Hematopoietic multipotent progenitor cell treated with erythropoietin and hydrocortisone succinate and interleukin-3 and kit ligand, for 4 days (in vitro differentiated cells): ENCODE measurements at regions not wholly inside any gene's neighbourhood (a gene's known extent, or its start where the extent isn't known, plus 50 kb on each side); places are given as distances from the start of the nearest gene placed in this dataset.

Experiments
- DNase-seq: peaks from one replicate; pipeline ENCODE4 v3.0.0-alpha.2; 2015

- DNase-seq: no peak
Observed at GRCh38 chr12:77392467-77393088, 327.2 kb upstream of the E2F7 start.

- no peak for DNase-seq
Observed at GRCh38 chr12:77388445-77389265, 323.3 kb upstream of the E2F7 start.

GRCh38 chr12:77387671-77388070 lies 322.3 kb upstream of the E2F7 start:
- no peak for DNase-seq

GRCh38 chr12:77387214-77387613 lies 321.8 kb upstream of the E2F7 start:
- no peak for DNase-seq

- no peak for DNase-seq
Observed at GRCh38 chr12:77384941-77385340, 319.6 kb upstream of the E2F7 start.

- DNase-seq: no peak
Observed at GRCh38 chr12:77382096-77382742, 316.9 kb upstream of the E2F7 start.

- no peak for DNase-seq
Observed at GRCh38 chr12:77377622-77378021, 312.3 kb upstream of the E2F7 start.

GRCh38 chr12:77377116-77377515 lies 311.7 kb upstream of the E2F7 start:
- no peak for DNase-seq

- no peak for DNase-seq
Observed at GRCh38 chr12:77374673-77375072, 309.3 kb upstream of the E2F7 start.

- no peak for DNase-seq
Observed at GRCh38 chr12:77372494-77372893, 307.1 kb upstream of the E2F7 start.

- DNase-seq: no peak
Observed at GRCh38 chr12:77372026-77372425, 306.7 kb upstream of the E2F7 start.

GRCh38 chr12:77368379-77368778 lies 303.0 kb upstream of the E2F7 start:
- DNase-seq: no peak

GRCh38 chr12:77366616-77367015 lies 301.2 kb upstream of the E2F7 start:
- DNase-seq: no peak

GRCh38 chr12:77364400-77364799 lies 299.0 kb upstream of the E2F7 start:
- DNase-seq: no peak

GRCh38 chr12:77362509-77363210 lies 297.3 kb upstream of the E2F7 start:
- no peak for DNase-seq

GRCh38 chr12:77357655-77358054 lies 292.3 kb upstream of the E2F7 start:
- DNase-seq: no peak

- DNase-seq: no peak
Observed at GRCh38 chr12:77354766-77355362, 289.5 kb upstream of the E2F7 start.

GRCh38 chr12:77352946-77353345 lies 287.6 kb upstream of the E2F7 start:
- no peak for DNase-seq

GRCh38 chr12:77351860-77352259 lies 286.5 kb upstream of the E2F7 start:
- DNase-seq: no peak

- DNase-seq: no peak
Observed at GRCh38 chr12:77349689-77350370, 284.5 kb upstream of the E2F7 start.

GRCh38 chr12:77347017-77347416 lies 281.6 kb upstream of the E2F7 start:
- no peak for DNase-seq

- DNase-seq: no peak
Observed at GRCh38 chr12:77345336-77345735, 280.0 kb upstream of the E2F7 start.
